Esophagus muscularis mucosa (tissue), 4 donors: ENCODE measurements at regions not wholly inside any gene's neighbourhood (a gene's known extent, or its start where the extent isn't known, plus 50 kb on each side); places are given as distances from the start of the nearest gene placed in this dataset.
A peak's percentile ranks its signal among the peaks of the same experiment; 100 is the strongest.

Source experiments
- DNase-seq: peaks from one replicate; pipeline ENCODE4 v3.0.0-alpha.2; 2017; ENCODE audit errors: extremely low spot score
- H3K27ac ChIP-seq, 4 donors: fragments of 200-600 bp; sonication (generic); replicated peaks in 1 of 4; 1 replicate in 3 of 4; 2 replicates in 1 of 4; pipeline ENCODE4 v1.5.1; 2016 to 2019; ENCODE audit warnings: mild to moderate bottlenecking in 1 of 4
- H3K27me3 ChIP-seq, 4 donors: fragments of 200-600 bp; sonication (generic); one replicate each; pipeline versions ENCODE4 v1.5.1 to v1.6.0; 2016 to 2019
- H3K36me3 ChIP-seq, 4 donors: fragments of 200-600 bp; sonication (generic); one replicate each; pipeline ENCODE4 v1.5.1; 2016 to 2019
- H3K4me1 ChIP-seq, 4 donors: fragments of 200-600 bp; sonication (generic); one replicate each; pipeline ENCODE4 v1.5.1; 2016 to 2019
- H3K4me3 ChIP-seq, 4 donors: fragments of 200-600 bp; sonication (generic); 1 replicate in 2 of 4; 2 replicates in 2 of 4; pipeline ENCODE4 v1.5.1; 2016 to 2019; ENCODE audit warnings: mild to moderate bottlenecking in 4 of 4, moderate library complexity in 1 of 4
- H3K9me3 ChIP-seq, 4 donors: fragments of 200-600 bp; sonication (generic); 1 replicate in 3 of 4; 2 replicates in 1 of 4; pipeline ENCODE4 v1.5.1; 2016 to 2019
- CTCF ChIP-seq, 3 experiments: fragments of 200-600 bp in 2 of 3; fragments of 450-650 bp in 1 of 3; sonication (generic) in 2 of 3; IDR thresholded peaks; one replicate each; pipeline ENCODE4 v1.5.1; 2017 to 2019; ENCODE audit warnings: antibody characterized with exemption in 3 of 3, mild to moderate bottlenecking in 2 of 3, moderate library complexity in 1 of 3
- EP300 ChIP-seq: sonication (generic); formaldehyde crosslinking; IDR thresholded peaks from one replicate; pipeline ENCODE4 v1.6.1; 2017; ENCODE audit warnings: antibody characterized with exemption
- POLR2A ChIP-seq: fragments of 450-650 bp; IDR thresholded peaks from one replicate; pipeline ENCODE4 v1.6.1; 2017; ENCODE audit warnings: antibody characterized with exemption, moderate library complexity, mild to moderate bottlenecking, low read depth
- POLR2AphosphoS5 ChIP-seq, 2 donors: sonication (generic); formaldehyde crosslinking; IDR thresholded peaks; one replicate each; pipeline ENCODE4 v1.6.1; 2017; ENCODE audit warnings: antibody characterized with exemption in 2 of 2
- WGBS: methylation state at CpG from one replicate; pipeline ENCODE4 v1.1.5; 2018; 5-methylcytosine and 5-hydroxymethylcytosine counted together
- intact Hi-C: fragments of 100-400 bp; cut with DNase I; formaldehyde crosslinking; loops from one replicate; pipeline ENCODE4 v1.15.1; 2023

- TF ChIP-seq CTCF (IDR thresholded peaks at IDR 0.05) = no peak
- no peak for TF ChIP-seq POLR2A
- TF ChIP-seq POLR2AphosphoS5 (IDR thresholded peaks at IDR 0.05) = no peak
- no peak for TF ChIP-seq EP300
- Histone ChIP-seq H3K27ac (no peak overlapping the region), H3K27me3 (no peaks in the 10 kb centered on the region), H3K4me1 (no peaks in the 10 kb centered on the region), H3K36me3 (no peaks in the 10 kb centered on the region), H3K9me3 (peaks cover 0 to 15% (median 2%) of the 10 kb centered on the region in 4 donors), H3K4me3 (no peak overlapping the region)
- no peak for DNase-seq
- WGBS = 93% methylated on average over 2 of the region's 2 CpGs
- intact Hi-C loops = no loop called here
These were observed 306.0 kb downstream of the CRPPA start for GRCh38 chr7:16115374-16115773.

DNA sequence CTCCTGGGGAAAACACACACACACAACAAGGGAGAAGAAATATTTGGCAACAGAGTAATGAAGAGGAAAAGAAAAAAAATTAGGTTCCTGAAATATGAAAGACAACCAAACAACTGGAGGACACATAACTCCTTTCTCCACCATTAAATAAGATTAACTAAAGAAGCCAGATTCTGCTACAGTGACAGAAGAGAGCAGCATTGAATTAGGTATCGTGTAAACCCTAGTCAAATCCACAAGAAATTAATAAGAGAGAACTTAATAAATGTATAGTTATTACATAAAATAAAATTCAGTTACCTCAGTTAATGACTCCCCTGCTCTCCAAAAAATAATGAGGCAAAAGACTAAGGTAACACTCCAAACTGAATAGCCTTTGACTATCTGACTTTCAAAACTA is 306.7 kb downstream of the CRPPA start:
- 81% methylated on average over 1 of the region's 1 CpG for WGBS
- peaks cover 0 to 18% (median 5%) of the 10 kb centered on the region in 4 donors for H3K9me3 ChIP-seq
- TF ChIP-seq POLR2AphosphoS5 (IDR thresholded peaks at IDR 0.05) (no peak), CTCF (IDR thresholded peaks at IDR 0.05) (peak in 2 of 3 experiments; percentile 17 to 38), EP300 (no peak), POLR2A (no peak)
- H3K36me3 ChIP-seq = no peaks in the 10 kb centered on the region
- H3K4me3 ChIP-seq = no peak overlapping the region
- no peak overlapping the region for H3K27ac ChIP-seq
- no peak for DNase-seq
- intact Hi-C loops = no loop called here
- H3K4me1 ChIP-seq = no peaks in the 10 kb centered on the region
- H3K27me3 ChIP-seq = no peaks in the 10 kb centered on the region

- Histone ChIP-seq H3K27ac (no peak overlapping the region), H3K36me3 (no peaks in the 10 kb centered on the region), H3K4me1 (no peaks in the 10 kb centered on the region), H3K27me3 (no peaks in the 10 kb centered on the region), H3K4me3 (no peak overlapping the region), H3K9me3 (peaks cover 0 to 18% (median 11%) of the 10 kb centered on the region in 4 donors)
- 88% methylated on average over 2 of the region's 2 CpGs for WGBS
- DNase-seq = no peak
- TF ChIP-seq EP300 (no peak), CTCF (IDR thresholded peaks at IDR 0.05) (no peak), POLR2AphosphoS5 (IDR thresholded peaks at IDR 0.05) (no peak), POLR2A (no peak)
- intact Hi-C loops = no loop called here
These were observed 307.3 kb downstream of the CRPPA start for GRCh38 chr7:16114071-16114470.

DNA sequence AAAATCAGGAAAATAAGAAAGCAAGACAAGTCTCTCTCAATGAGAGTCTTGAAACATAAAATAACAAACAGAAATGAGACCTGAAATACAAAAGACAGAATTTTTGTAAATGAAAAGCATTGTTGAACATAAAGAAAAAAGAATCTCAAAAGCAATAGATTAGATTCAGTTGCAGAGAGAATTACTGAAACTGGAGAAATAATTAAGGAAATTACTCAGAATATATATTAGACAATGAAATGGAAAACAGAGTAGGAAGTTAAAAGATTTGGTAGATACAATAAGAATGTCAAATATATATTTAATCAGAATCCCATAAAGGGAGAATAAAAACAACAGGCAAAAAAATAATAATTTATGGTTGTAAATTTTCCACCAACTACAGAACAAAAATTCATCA is 308.3 kb downstream of the CRPPA start:
- DNase-seq = no peak
- TF ChIP-seq POLR2AphosphoS5 (IDR thresholded peaks at IDR 0.05) (no peak), POLR2A (no peak), EP300 (no peak)
- no peaks in the 10 kb centered on the region for H3K36me3 ChIP-seq
- no peak overlapping the region for H3K4me3 ChIP-seq
- H3K27ac ChIP-seq = no peak overlapping the region
- no peaks in the 10 kb centered on the region for H3K4me1 ChIP-seq
- H3K27me3 ChIP-seq = no peaks in the 10 kb centered on the region
- intact Hi-C loops = no loop called here
- H3K9me3 ChIP-seq = peaks cover 0 to 21% (median 13%) of the 10 kb centered on the region in 4 donors

- intact Hi-C loops = no loop called here
- H3K27me3 ChIP-seq = no peaks in the 10 kb centered on the region
These were observed 314.5 kb downstream of the CRPPA start for GRCh38 chr7:16106869-16107268.

More at GRCh38 chr7:16106869-16107268, 314.5 kb downstream of the CRPPA start:
- TF ChIP-seq POLR2AphosphoS5 (IDR thresholded peaks at IDR 0.05) (no peak), POLR2A (no peak), EP300 (no peak), CTCF (IDR thresholded peaks at IDR 0.05) (no peak)
- no peak for DNase-seq
- no peaks in the 10 kb centered on the region for H3K36me3 ChIP-seq
- peaks cover 0 to 38% (median 35%) of the 10 kb centered on the region in 4 donors for H3K9me3 ChIP-seq
- H3K4me3 ChIP-seq = no peak overlapping the region
- no peaks in the 10 kb centered on the region for H3K4me1 ChIP-seq
- no peak overlapping the region for H3K27ac ChIP-seq
- WGBS = 88% methylated on average over 2 of the region's 2 CpGs
